Epidermal melanocyte (primary cell): ENCODE measurements at regions not wholly inside any gene's neighbourhood (a gene's known extent, or its start where the extent isn't known, plus 50 kb on each side); places are given as distances from the start of the nearest gene placed in this dataset.
"Not testable (repeated sequence)": the region's sequence is repeated elsewhere in the genome, so short reads cannot be mapped to it uniquely, and the experiment has no call there.

Experiments
- DNase-seq: peaks from one replicate; pipeline ENCODE4 v3.0.0; 2011; ENCODE audit warnings: low spot score; ENCODE audit not compliant: insufficient read length

GRCh38 chr9:15113288-15113687 is 193.7 kb downstream of the TTC39B start:
- no peak for DNase-seq

GRCh38 chr9:15111071-15111470 is 195.9 kb downstream of the TTC39B start:
- DNase-seq: no peak

- no peak for DNase-seq
Measured at GRCh38 chr9:15104826-15105420, 194.7 kb upstream of the FREM1 start.

GRCh38 chr9:15103290-15103689 is 193.1 kb upstream of the FREM1 start:
- DNase-seq: no peak

GRCh38 chr9:15101095-15101494 is 190.9 kb upstream of the FREM1 start:
- DNase-seq: no peak

GRCh38 chr9:15100571-15100970 is 190.3 kb upstream of the FREM1 start:
- no peak for DNase-seq

- DNase-seq: no peak
Measured at GRCh38 chr9:15096972-15097371, 186.7 kb upstream of the FREM1 start.

- peak; percentile 22 for DNase-seq
Measured at GRCh38 chr9:15086778-15087324, 176.6 kb upstream of the FREM1 start.

- no peak for DNase-seq
Measured at GRCh38 chr9:15086156-15086763, 176.0 kb upstream of the FREM1 start.

- no peak for DNase-seq
Measured at GRCh38 chr9:15081021-15081753, 171.0 kb upstream of the FREM1 start.

- DNase-seq: no peak
Measured at GRCh38 chr9:15080401-15080800, 170.2 kb upstream of the FREM1 start.

- DNase-seq: no peak
Measured at GRCh38 chr9:15079989-15080388, 169.8 kb upstream of the FREM1 start.

GRCh38 chr9:15077946-15078729 is 167.9 kb upstream of the FREM1 start:
- DNase-seq: no peak

GRCh38 chr9:15073620-15074019 is 163.4 kb upstream of the FREM1 start:
- DNase-seq: no peak

- no peak for DNase-seq
Measured at GRCh38 chr9:15070716-15071115, 160.5 kb upstream of the FREM1 start.

- DNase-seq: no peak
Measured at GRCh38 chr9:15069106-15069505, 158.9 kb upstream of the FREM1 start.

- no peak for DNase-seq
Measured at GRCh38 chr9:15068261-15068660, 158.0 kb upstream of the FREM1 start.

- no peak for DNase-seq
Measured at GRCh38 chr9:15059003-15059402, 148.8 kb upstream of the FREM1 start.

GRCh38 chr9:15058236-15058635 is 148.0 kb upstream of the FREM1 start:
- DNase-seq: no peak

- DNase-seq: not testable (repeated sequence)
Measured at GRCh38 chr9:15055284-15055683, 145.1 kb upstream of the FREM1 start.

GRCh38 chr9:15048772-15049171 is 138.5 kb upstream of the FREM1 start:
- DNase-seq: no peak
